ENCODE measurements at regions not wholly inside any gene's neighbourhood (a gene's known extent, or its start where the extent isn't known, plus 50 kb on each side); places are given as distances from the start of the nearest gene placed in this dataset.
"Not testable (repeated sequence)": the region's sequence is repeated elsewhere in the genome, so short reads cannot be mapped to it uniquely, and the experiment has no call there.

- H3K36me3 Mint-ChIP-seq, CTCF ChIA-PET: not testable (repeated sequence)
These were observed 265.5 kb downstream of the POTEB3 start for GRCh38 chr15:21174761-21175160.

GRCh38 chr15:21151203-21151966 is 285.3 kb upstream of the POTEB2 start:
- H3K27ac Mint-ChIP-seq; H3K4me1 ChIP-seq (ENCODE audit: control insufficient read depth in 2 of 2, insufficient read depth in 2 of 2, low read length in 2 of 2); H3K4me3 ChIP-seq (ENCODE audit: low read length); ATAC-seq; H3K9me3 ChIP-seq (ENCODE audit: control insufficient read depth in 2 of 3, low read length in 3 of 3); H3K4me3 Mint-ChIP-seq; POLR2A ChIA-PET; H3K27me3 Mint-ChIP-seq; intact Hi-C loops (cut with micrococcal nuclease); H3K9me3 Mint-ChIP-seq; H3K4me1 Mint-ChIP-seq; H3K27ac ChIP-seq (ENCODE audit: low read depth, low read length); DNase-seq; H3K36me3 Mint-ChIP-seq; H3K36me3 ChIP-seq (ENCODE audit: control insufficient read depth in 2 of 3, insufficient read depth in 3 of 3, low read length in 3 of 3); CTCF ChIA-PET; H3K27me3 ChIP-seq (ENCODE audit: control insufficient read depth in 2 of 2, insufficient read depth in 2 of 2, low read length in 2 of 2): not testable (repeated sequence)

More at GRCh38 chr15:21174761-21175160, 265.5 kb downstream of the POTEB3 start:
- H3K4me3 ChIP-seq (ENCODE audit: low read length); ATAC-seq; H3K27me3 Mint-ChIP-seq; intact Hi-C loops (cut with micrococcal nuclease); H3K4me3 Mint-ChIP-seq; H3K27me3 ChIP-seq (ENCODE audit: control insufficient read depth in 2 of 2, insufficient read depth in 2 of 2, low read length in 2 of 2); POLR2A ChIA-PET; H3K36me3 ChIP-seq (ENCODE audit: control insufficient read depth in 2 of 3, insufficient read depth in 3 of 3, low read length in 3 of 3); H3K27ac Mint-ChIP-seq; DNase-seq; H3K9me3 ChIP-seq (ENCODE audit: control insufficient read depth in 2 of 3, low read length in 3 of 3); H3K27ac ChIP-seq (ENCODE audit: low read depth, low read length); H3K4me1 Mint-ChIP-seq; H3K4me1 ChIP-seq (ENCODE audit: control insufficient read depth in 2 of 2, insufficient read depth in 2 of 2, low read length in 2 of 2); H3K9me3 Mint-ChIP-seq: not testable (repeated sequence)

DNA sequence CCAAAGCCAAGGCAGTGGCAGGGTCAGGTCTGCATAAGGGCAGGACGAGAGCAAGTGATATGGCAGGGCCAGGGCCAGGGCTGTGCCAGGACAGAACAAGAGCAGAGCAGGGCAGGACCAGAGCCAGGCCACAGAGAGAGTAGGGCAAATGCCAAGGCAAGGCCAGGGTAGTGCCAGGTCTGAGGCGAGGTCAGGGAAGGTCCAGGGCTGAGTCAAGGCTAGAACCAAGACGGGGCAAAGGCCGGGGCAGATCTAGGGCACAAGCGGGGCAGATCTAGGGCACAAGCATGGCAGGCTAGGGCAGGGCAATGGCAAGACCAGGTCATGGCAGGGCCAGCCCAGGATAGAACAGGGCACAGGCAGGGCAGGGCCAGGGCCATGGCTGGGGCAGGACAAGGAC is 282.0 kb upstream of the POTEB2 start:
- POLR2A ChIA-PET; ATAC-seq; intact Hi-C loops (cut with micrococcal nuclease); H3K4me3 ChIP-seq (ENCODE audit: low read length); H3K36me3 ChIP-seq (ENCODE audit: control insufficient read depth in 2 of 3, insufficient read depth in 3 of 3, low read length in 3 of 3); H3K9me3 Mint-ChIP-seq; H3K4me1 Mint-ChIP-seq; DNase-seq; H3K27ac ChIP-seq (ENCODE audit: low read depth, low read length); H3K27me3 ChIP-seq (ENCODE audit: control insufficient read depth in 2 of 2, insufficient read depth in 2 of 2, low read length in 2 of 2); CTCF ChIA-PET; H3K4me1 ChIP-seq (ENCODE audit: control insufficient read depth in 2 of 2, insufficient read depth in 2 of 2, low read length in 2 of 2); H3K4me3 Mint-ChIP-seq; H3K9me3 ChIP-seq (ENCODE audit: control insufficient read depth in 2 of 3, low read length in 3 of 3); H3K36me3 Mint-ChIP-seq; H3K27me3 Mint-ChIP-seq; H3K27ac Mint-ChIP-seq: not testable (repeated sequence)

- H3K9me3 Mint-ChIP-seq: not testable (repeated sequence)
These were observed 267.8 kb upstream of the POTEB2 start for GRCh38 chr15:21133893-21134292.

GRCh38 chr15:21112271-21113053 is 246.3 kb upstream of the POTEB2 start:
- H3K4me1 ChIP-seq (ENCODE audit: control insufficient read depth in 2 of 2, insufficient read depth in 2 of 2, low read length in 2 of 2); H3K27me3 Mint-ChIP-seq; H3K27ac ChIP-seq (ENCODE audit: low read depth, low read length); intact Hi-C loops (cut with micrococcal nuclease); H3K27me3 ChIP-seq (ENCODE audit: control insufficient read depth in 2 of 2, insufficient read depth in 2 of 2, low read length in 2 of 2); H3K4me1 Mint-ChIP-seq; CTCF ChIA-PET; H3K36me3 ChIP-seq (ENCODE audit: control insufficient read depth in 2 of 3, insufficient read depth in 3 of 3, low read length in 3 of 3); H3K27ac Mint-ChIP-seq; H3K9me3 ChIP-seq (ENCODE audit: control insufficient read depth in 2 of 3, low read length in 3 of 3); H3K9me3 Mint-ChIP-seq; H3K4me3 Mint-ChIP-seq; H3K36me3 Mint-ChIP-seq; H3K4me3 ChIP-seq (ENCODE audit: low read length): not testable (repeated sequence)
- DNase-seq (peak in 4 of 9 donors; percentile 0 to 8 (median 1)), ATAC-seq (peak; percentile 26)
- POLR2A ChIA-PET: interaction anchor here (0.6 kb wide), 1 partner anchor 147 kb away, joined by 4 read pairs; no protein-coding TSS in a partner anchor

More at GRCh38 chr15:21133893-21134292, 267.8 kb upstream of the POTEB2 start:
- intact Hi-C loops (cut with micrococcal nuclease); H3K36me3 Mint-ChIP-seq; H3K27me3 ChIP-seq (ENCODE audit: control insufficient read depth in 2 of 2, insufficient read depth in 2 of 2, low read length in 2 of 2); DNase-seq; H3K36me3 ChIP-seq (ENCODE audit: control insufficient read depth in 2 of 3, insufficient read depth in 3 of 3, low read length in 3 of 3); H3K27ac ChIP-seq (ENCODE audit: low read depth, low read length); H3K9me3 ChIP-seq (ENCODE audit: control insufficient read depth in 2 of 3, low read length in 3 of 3); H3K4me3 Mint-ChIP-seq; H3K4me1 Mint-ChIP-seq; POLR2A ChIA-PET; H3K4me3 ChIP-seq (ENCODE audit: low read length); ATAC-seq; H3K27me3 Mint-ChIP-seq; H3K4me1 ChIP-seq (ENCODE audit: control insufficient read depth in 2 of 2, insufficient read depth in 2 of 2, low read length in 2 of 2); CTCF ChIA-PET; H3K27ac Mint-ChIP-seq: not testable (repeated sequence)

GRCh38 chr15:21111861-21112260 is 245.7 kb upstream of the POTEB2 start:
- H3K27me3 ChIP-seq (ENCODE audit: control insufficient read depth in 2 of 2, insufficient read depth in 2 of 2, low read length in 2 of 2); H3K27ac ChIP-seq (ENCODE audit: low read depth, low read length); CTCF ChIA-PET; H3K9me3 ChIP-seq (ENCODE audit: control insufficient read depth in 2 of 3, low read length in 3 of 3); H3K36me3 ChIP-seq (ENCODE audit: control insufficient read depth in 2 of 3, insufficient read depth in 3 of 3, low read length in 3 of 3); H3K4me3 ChIP-seq (ENCODE audit: low read length); H3K4me3 Mint-ChIP-seq; H3K36me3 Mint-ChIP-seq; ATAC-seq; H3K4me1 ChIP-seq (ENCODE audit: control insufficient read depth in 2 of 2, insufficient read depth in 2 of 2, low read length in 2 of 2); intact Hi-C loops (cut with micrococcal nuclease); H3K27ac Mint-ChIP-seq; H3K4me1 Mint-ChIP-seq; H3K27me3 Mint-ChIP-seq; H3K9me3 Mint-ChIP-seq: not testable (repeated sequence)
- DNase-seq: peak in 4 of 9 donors; percentile 0 to 18 (median 8)
- POLR2A ChIA-PET: interaction anchor here (0.6 kb wide), 1 partner anchor 148 kb away, joined by 4 read pairs; no protein-coding TSS in a partner anchor

DNA sequence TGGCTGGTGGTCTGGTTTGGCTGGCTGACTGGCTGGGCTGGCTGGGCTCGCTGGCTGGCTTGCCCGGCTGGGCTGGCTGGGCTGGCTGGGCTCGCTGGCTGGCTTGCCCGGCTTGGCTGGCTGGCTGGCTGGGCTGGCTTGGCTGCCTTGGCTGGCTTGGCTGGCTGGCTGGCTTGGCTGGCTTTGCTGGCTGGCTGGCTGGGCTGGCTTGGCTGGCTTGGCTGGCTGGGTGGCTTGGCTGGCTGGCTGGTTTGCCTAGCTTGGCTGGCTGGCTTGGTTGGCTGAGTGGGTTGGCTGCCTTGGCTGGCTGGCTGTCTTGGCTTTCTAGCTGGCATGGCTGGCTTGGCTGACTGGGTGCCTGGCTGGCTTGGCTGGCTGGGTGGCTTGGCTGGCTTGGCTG is 245.1 kb upstream of the POTEB2 start:
- POLR2A ChIA-PET; CTCF ChIA-PET; intact Hi-C loops (cut with micrococcal nuclease); ATAC-seq; H3K36me3 ChIP-seq (ENCODE audit: control insufficient read depth in 2 of 3, insufficient read depth in 3 of 3, low read length in 3 of 3); H3K4me3 ChIP-seq (ENCODE audit: low read length); H3K9me3 Mint-ChIP-seq; H3K4me1 ChIP-seq (ENCODE audit: control insufficient read depth in 2 of 2, insufficient read depth in 2 of 2, low read length in 2 of 2); H3K4me3 Mint-ChIP-seq; H3K4me1 Mint-ChIP-seq; H3K36me3 Mint-ChIP-seq; H3K27me3 ChIP-seq (ENCODE audit: control insufficient read depth in 2 of 2, insufficient read depth in 2 of 2, low read length in 2 of 2); H3K27ac Mint-ChIP-seq; H3K27ac ChIP-seq (ENCODE audit: low read depth, low read length); H3K27me3 Mint-ChIP-seq; H3K9me3 ChIP-seq (ENCODE audit: control insufficient read depth in 2 of 3, low read length in 3 of 3): not testable (repeated sequence)
- peak in 4 of 9 donors; percentile 0 to 11 (median 3) for DNase-seq
